Stimulated activated CD4-positive, alpha-beta T cell treated with anti-CD3 and anti-CD28 coated beads, Interleukin-15, amount 100 ng/mL, for 1 hour (primary cell): ENCODE measurements at regions not wholly inside any gene's neighbourhood (a gene's known extent, or its start where the extent isn't known, plus 50 kb on each side); places are given as distances from the start of the nearest gene placed in this dataset.

Source experiments
- DNase-seq, 2 donors: peaks; one replicate each; pipeline ENCODE4 v3.0.0-alpha.2; 2020; ENCODE audit warnings: low read depth in 1 of 2, low spot score in 1 of 2

DNA sequence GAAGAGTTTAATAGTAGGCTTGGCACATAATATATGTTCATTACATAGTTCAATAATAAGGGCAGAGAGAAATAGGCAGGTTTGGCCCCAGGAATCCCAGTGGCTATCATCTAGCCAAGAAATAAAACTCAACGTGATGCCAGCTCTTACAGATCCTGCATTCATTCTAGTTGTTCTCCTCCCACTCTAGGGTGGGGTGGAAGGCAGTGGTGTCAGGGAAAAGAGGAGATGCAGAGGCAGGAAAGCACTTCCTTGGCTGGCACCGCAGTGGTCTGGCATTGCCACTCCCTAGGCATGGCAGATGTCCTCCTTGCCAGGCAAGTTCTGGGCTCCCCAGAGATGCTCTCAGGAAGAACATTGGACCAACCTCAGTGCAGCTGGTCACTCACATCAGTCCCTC lies 383.6 kb downstream of the GRIN2B start:
- no peak for DNase-seq

DNA sequence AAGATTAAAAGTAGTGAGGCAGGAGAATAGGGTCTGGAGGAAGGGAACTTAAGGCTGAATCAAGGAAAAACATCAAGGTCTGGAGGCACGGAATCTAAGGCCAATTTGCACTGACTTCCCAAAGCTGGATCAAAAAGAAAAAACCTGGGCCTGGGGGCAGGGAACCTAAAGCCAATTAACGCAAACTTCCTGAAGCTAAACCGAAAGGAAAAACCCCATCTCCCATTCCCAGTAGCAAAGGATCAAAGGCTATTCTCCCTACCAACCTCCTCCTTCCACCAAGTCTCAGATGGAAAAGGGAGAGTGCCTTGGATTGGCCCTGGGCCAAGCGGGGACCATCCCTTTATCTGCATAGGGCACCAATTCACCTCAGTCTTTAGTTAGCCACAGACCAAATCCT lies 384.2 kb downstream of the GRIN2B start:
- no peak for DNase-seq

GRCh38 chr12:13596714-13597113 lies 384.7 kb downstream of the GRIN2B start:
- DNase-seq = no peak

GRCh38 chr12:13595536-13596443 lies 385.6 kb downstream of the GRIN2B start:
- DNase-seq = no peak

- DNase-seq = no peak
Observed at GRCh38 chr12:13594731-13595514, 386.5 kb downstream of the GRIN2B start.

DNA sequence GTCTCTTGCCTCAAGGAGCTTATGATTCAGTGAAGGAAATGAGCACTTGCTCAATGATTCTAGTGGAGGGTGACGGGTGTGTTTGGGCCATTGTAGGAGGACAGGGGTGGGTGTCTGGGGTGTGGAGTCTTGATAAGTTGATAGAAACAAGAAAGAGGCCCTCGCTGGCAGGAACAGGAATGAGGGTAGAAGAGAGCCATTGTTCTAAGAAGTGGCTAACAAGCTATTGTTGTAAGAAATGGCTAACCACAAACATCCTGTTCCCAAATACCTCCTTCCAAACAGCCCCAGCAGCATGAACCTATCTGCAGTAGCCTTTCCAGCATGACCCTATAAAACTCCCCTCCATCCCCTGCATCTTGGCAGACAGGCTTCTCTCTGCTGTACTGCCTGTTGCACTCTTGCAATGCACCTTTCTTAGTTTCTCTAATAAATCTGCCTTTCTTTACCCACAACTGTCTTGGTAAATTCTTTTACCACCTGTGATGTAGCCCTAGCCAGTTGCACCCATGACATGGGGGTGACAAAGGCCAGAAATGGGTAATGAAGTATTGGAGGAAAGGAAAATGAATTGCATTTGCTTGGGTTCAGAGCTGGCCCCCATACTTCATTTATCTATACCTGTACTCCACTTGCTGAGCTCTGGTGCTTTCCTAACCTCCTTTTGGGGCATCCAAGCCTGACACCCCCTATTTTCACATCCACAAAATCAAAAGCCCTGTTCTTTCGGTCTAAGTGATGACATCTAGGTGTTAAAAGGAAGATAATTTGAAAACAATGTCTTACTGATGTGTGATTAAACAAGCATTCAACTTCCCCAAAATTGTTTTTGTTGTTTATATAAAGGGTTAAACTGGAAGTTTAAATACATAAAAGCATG lies 389.1 kb downstream of the GRIN2B start:
- DNase-seq = no peak

DNA sequence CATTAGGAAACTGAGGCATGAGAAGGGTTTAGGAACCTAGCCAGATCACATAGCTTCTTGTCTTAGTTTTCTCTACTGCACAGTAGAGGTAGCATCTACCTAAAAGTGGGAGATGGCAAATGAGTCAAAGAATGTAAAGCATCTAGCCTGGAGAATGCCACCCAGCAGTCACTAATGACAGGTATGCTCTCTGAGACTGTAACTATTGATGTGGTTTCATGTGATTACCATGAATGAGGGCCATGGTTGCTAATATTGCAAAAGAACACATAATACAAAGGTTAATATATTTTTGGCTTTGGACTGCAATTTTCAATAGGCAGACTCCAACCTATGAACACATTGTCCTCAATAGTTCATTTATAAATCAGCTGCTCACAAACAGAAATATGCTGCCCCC lies 389.9 kb downstream of the GRIN2B start:
- no peak for DNase-seq

GRCh38 chr12:13591059-13591458 lies 390.3 kb downstream of the GRIN2B start:
- no peak for DNase-seq

GRCh38 chr12:13588574-13588973 lies 392.0 kb downstream of the EMP1 start:
- DNase-seq = no peak

GRCh38 chr12:13587721-13588390 lies 391.3 kb downstream of the EMP1 start:
- no peak for DNase-seq

DNA sequence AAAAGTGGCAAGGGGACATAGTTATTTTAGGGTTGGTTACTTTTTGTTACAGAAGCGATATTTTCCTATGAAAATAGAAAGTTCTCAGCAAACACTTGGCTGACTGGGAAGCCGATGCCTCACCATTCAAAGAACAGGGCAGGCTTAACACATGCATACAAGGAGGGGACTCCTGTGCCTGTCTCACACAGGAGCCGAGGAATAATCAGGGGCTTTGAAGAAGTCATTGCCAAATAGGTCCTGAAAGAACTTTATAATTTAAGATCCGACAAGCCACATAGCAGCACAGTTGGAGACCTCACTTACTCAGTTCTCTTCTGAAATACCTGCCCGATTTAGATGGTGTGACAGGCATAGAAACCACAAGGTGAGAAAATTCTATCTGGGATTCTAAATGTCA lies 389.8 kb downstream of the EMP1 start:
- DNase-seq = no peak

DNA sequence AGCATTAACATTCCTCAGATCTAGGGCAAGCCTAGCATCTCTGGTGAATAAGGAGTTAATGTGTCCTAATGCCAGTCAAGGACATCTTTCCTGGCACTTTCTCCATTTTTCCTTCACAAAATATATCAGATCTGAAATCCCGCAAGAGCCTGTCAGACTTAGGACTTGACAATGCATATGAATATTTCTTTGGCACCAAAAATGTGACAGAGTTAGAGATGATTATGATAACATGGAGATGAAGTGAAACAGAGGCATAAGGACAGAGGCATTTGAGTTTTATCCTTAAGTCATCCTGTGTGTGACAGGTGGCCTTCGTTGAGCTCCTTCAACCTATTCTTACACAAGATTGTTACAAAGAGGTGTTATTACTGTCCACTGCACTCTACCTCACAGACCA lies 388.0 kb downstream of the EMP1 start:
- no peak for DNase-seq

- no peak for DNase-seq
Observed at GRCh38 chr12:13583630-13584029, 387.1 kb downstream of the EMP1 start.

GRCh38 chr12:13582421-13582820 lies 385.9 kb downstream of the EMP1 start:
- no peak for DNase-seq

GRCh38 chr12:13581031-13581430 lies 384.5 kb downstream of the EMP1 start:
- DNase-seq = no peak

GRCh38 chr12:13580206-13580605 lies 383.7 kb downstream of the EMP1 start:
- DNase-seq = no peak

- DNase-seq = no peak
Observed at GRCh38 chr12:13576935-13577500, 380.5 kb downstream of the EMP1 start.

DNA sequence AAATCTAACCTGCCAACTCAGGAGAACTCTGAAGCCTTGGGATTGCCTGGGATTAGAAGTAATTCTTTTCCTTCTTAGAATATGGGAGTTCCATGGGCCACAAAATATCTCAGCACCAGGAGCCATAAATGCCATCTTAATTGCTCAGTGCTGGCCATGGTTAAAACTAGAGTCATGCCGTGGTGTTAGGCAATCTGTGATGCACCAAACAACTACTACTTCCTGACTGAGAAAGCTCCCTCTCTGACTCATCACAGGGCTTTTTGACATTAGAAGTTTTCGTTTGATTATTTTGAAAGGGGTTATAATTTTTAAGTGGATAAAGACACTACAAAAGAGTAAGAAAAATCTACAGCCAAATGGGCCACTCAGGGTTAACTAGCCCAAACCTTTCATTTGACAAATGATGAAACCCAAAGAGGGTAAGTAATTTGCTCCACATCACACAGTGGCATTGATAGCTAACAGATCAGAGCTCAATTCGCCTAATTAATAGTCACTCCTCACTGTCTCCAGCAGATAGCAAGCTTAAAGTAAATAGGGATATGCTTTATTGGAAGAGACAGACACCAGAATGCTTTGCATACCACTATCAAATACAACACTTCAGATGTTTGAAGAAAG lies 377.3 kb downstream of the EMP1 start:
- DNase-seq = no peak

- no peak for DNase-seq
Observed at GRCh38 chr12:13571035-13571434, 374.5 kb downstream of the EMP1 start.
